HL-60 (cell line): ENCODE measurements at regions not wholly inside any gene's neighbourhood (a gene's known extent, or its start where the extent isn't known, plus 50 kb on each side); places are given as distances from the start of the nearest gene placed in this dataset.

ENCODE experiments used
- CTCF ChIP-seq: IDR thresholded peaks from one replicate; pipeline ENCODE4 v1.5.1; 2011; ENCODE audit warnings: low read length, control low read depth, inconsistent platforms; ENCODE audit not compliant: insufficient read depth
- POLR2AphosphoS5 ChIP-seq: IDR thresholded peaks from 2 replicates; pipeline ENCODE4 v1.6.1; 2012; ENCODE audit warnings: low read depth

DNA sequence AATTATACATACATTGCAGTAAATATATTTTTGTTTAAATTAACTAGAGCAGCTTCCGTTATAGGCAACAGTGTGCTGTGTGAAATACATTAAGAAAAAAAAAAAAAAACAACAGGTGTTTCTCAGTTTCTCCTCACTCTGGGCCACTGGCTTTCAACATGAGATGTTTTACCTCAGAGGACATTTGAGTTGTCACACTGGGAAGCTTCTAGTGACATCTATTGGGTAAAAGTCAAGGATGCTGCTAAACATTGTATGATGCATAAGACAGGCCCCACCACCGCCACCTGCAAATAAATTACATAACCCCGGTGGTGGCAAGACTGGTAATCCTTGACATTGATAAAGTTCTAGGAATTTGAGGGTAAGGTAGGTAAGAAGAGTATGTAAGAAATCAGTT is 1512.2 kb downstream of the C4orf33 start:
- TF ChIP-seq POLR2AphosphoS5 (no peak), CTCF (no peak)
